MM.1S (cell line): ENCODE measurements at regions not wholly inside any gene's neighbourhood (a gene's known extent, or its start where the extent isn't known, plus 50 kb on each side); places are given as distances from the start of the nearest gene placed in this dataset.

Source experiments
- CTCF ChIP-seq: fragments of 300-600 bp; sonication (generic); IDR thresholded peaks from 2 replicates; pipeline ENCODE4 v1.5.1; 2016; ENCODE audit warnings: antibody characterized with exemption, low read length, mixed read lengths
- EZH2 ChIP-seq: fragments of 300-600 bp; sonication (generic); optimal IDR thresholded peaks from 2 replicates; pipeline ENCODE3; 2017; ENCODE audit warnings: low read depth, mild to moderate bottlenecking, antibody characterized with exemption, low read length, mixed read lengths
- EZH2phosphoT487 ChIP-seq: fragments of 300-600 bp; sonication (generic); IDR thresholded peaks from 2 replicates; pipeline ENCODE4 v1.6.1; 2018; ENCODE audit warnings: antibody characterized with exemption, low read length

- TF ChIP-seq EZH2phosphoT487 (no peak), CTCF (no peak), EZH2 (no peak)
These were observed 692.0 kb upstream of the NR5A2 start for GRCh38 chr1:199335496-199335895.
